K562 (cell line): ENCODE measurements at regions not wholly inside any gene's neighbourhood (a gene's known extent, or its start where the extent isn't known, plus 50 kb on each side); places are given as distances from the start of the nearest gene placed in this dataset.

Experiments used
- ATAC-seq: fragments of 200-7000 bp; cut with Tn5 transposase; 3 replicates; pipeline ENCODE4 v1.9.1; 2020; ENCODE audit warnings: moderate library complexity
- BruUV-seq: library from RNA; stranded (reverse); fragments of 400-500 nt; replicated peaks from 2 replicates; lab custom pipeline; 2021; lab: Mats Ljungman, UMichigan
- CTCF ChIA-PET: fragments of 300-600 bp; formaldehyde crosslinking; extraction: SDS; loops from one replicate; lab custom pipeline; 2021; ENCODE audit warnings: low intra/inter-chr PET ratio; lab: Yijun Ruan, JAX
- POLR2A ChIA-PET: fragments of 300-600, 350-650 bp; sonication (Branson Sonifier 250); formaldehyde crosslinking; extraction: SDS; loops from one replicate; lab custom pipeline; 2021; ENCODE audit warnings: antibody characterized with exemption, inconsistent platforms; lab: Yijun Ruan, JAX
- DNase-seq, 4 experiments: peaks; one replicate each; pipeline versions ENCODE4 v3.0.0 to v3.0.0-alpha.2; 2011 to 2018; ENCODE audit warnings: low spot score in 3 of 4, mixed read lengths in 3 of 4; ENCODE audit errors: extremely low read depth in 1 of 4
- FAIRE-seq: peaks from 2 replicates; lab custom pipeline; 2011; peaks lifted over from hg19 to GRCh38; lab: Jason Lieb, UNC
- H2AFZ ChIP-seq: 2 replicates; pipeline ENCODE4 v1.6.0; 2011; ENCODE audit warnings: low read depth, low read length, control low read depth, inconsistent platforms
- H3K27ac ChIP-seq: fragments of 200-600 bp; 3 replicates; pipeline ENCODE4 v1.8.0; 2011; ENCODE audit warnings: low read depth, mild to moderate bottlenecking, control low read depth, inconsistent platforms, low read length, moderate library complexity, mixed read lengths; ENCODE audit errors: extremely low read depth
- H3K27me3 ChIP-seq, 2 experiments: fragments of 300-600 bp in 1 of 2; 2 replicates in 1 of 2; 3 replicates in 1 of 2; pipeline versions ENCODE4 v1.6.0 to v1.8.0; 2011; ENCODE audit warnings: inconsistent platforms in 2 of 2, low read length in 2 of 2, mild to moderate bottlenecking in 1 of 2, mixed read lengths in 1 of 2, moderate library complexity in 1 of 2; ENCODE audit not compliant: control insufficient read depth in 2 of 2, insufficient read depth in 2 of 2
- H3K36me3 ChIP-seq: fragments of 300-600 bp; 3 replicates; pipeline ENCODE4 v1.8.0; 2011; ENCODE audit warnings: mild to moderate bottlenecking, low read length, inconsistent platforms; ENCODE audit not compliant: control insufficient read depth, insufficient read depth
- H3K4me1 ChIP-seq, 2 experiments: fragments of 200-600 bp in 1 of 2; replicated peaks in 1 of 2; 2 replicates in 1 of 2; 3 replicates in 1 of 2; pipeline versions ENCODE4 v1.5.1 to v1.8.0; 2011; ENCODE audit warnings: inconsistent platforms in 2 of 2, low read length in 2 of 2, mild to moderate bottlenecking in 1 of 2, mixed read lengths in 1 of 2, moderate library complexity in 1 of 2; ENCODE audit not compliant: control insufficient read depth in 2 of 2, insufficient read depth in 2 of 2
- H3K4me2 ChIP-seq: 2 replicates; pipeline ENCODE4 v1.6.1; 2011; ENCODE audit warnings: low read length, control low read depth, inconsistent platforms, mixed read lengths; ENCODE audit not compliant: insufficient read depth
- H3K4me3 ChIP-seq: fragments of 200-600 bp; sonication (generic), shearing (Covaris generic); 2 replicates; pipeline ENCODE4 v1.5.1; 2016; ENCODE audit warnings: control low read depth, inconsistent platforms
- H3K79me2 ChIP-seq: fragments of 200-600 bp; 3 replicates; pipeline ENCODE4 v1.8.0; 2011; ENCODE audit warnings: low read length, inconsistent platforms; ENCODE audit not compliant: control insufficient read depth, insufficient read depth
- H3K9ac ChIP-seq, 2 experiments: 2 replicates each; pipeline versions ENCODE4 v1.6.0 to v1.6.1; 2011; ENCODE audit warnings: low read depth in 2 of 2, low read length in 2 of 2, control low read depth in 1 of 2, inconsistent platforms in 1 of 2, mild to moderate bottlenecking in 1 of 2, mixed read lengths in 1 of 2; ENCODE audit not compliant: insufficient read depth in 1 of 2
- H3K9me1 ChIP-seq: one replicate; pipeline ENCODE4 v1.6.0; 2011; ENCODE audit warnings: inconsistent platforms, mild to moderate bottlenecking, low read length, moderate library complexity; ENCODE audit not compliant: control insufficient read depth, insufficient read depth
- H3K9me3 ChIP-seq: replicated peaks from 2 replicates; pipeline ENCODE4 v1.5.1; 2011; ENCODE audit warnings: low read depth, low read length, inconsistent platforms; ENCODE audit not compliant: control insufficient read depth, insufficient read depth
- H4K20me1 ChIP-seq: replicated peaks from 2 replicates; pipeline ENCODE4 v1.6.1; 2011; ENCODE audit warnings: low read length, inconsistent platforms, mixed read lengths; ENCODE audit not compliant: control insufficient read depth, insufficient read depth
- CREB3 ChIP-seq: fragments of 450-650 bp; conservative IDR thresholded peaks from 2 replicates; pipeline ENCODE4 v1.6.1; 2016; ENCODE audit warnings: missing genetic modification characterization, low read depth, mild to moderate bottlenecking, missing compliant biosample characterization, moderate library complexity
- FOXP4 ChIP-seq: sonication (generic); formaldehyde crosslinking; IDR thresholded peaks from 2 replicates; pipeline ENCODE4 v1.8.0; 2022; ENCODE audit warnings: mild to moderate bottlenecking, missing genetic modification reagents, borderline replicate concordance
- PBX2 ChIP-seq, 2 experiments: IDR thresholded peaks in 1 of 2; conservative IDR thresholded peaks in 1 of 2; 2 replicates each; pipeline ENCODE4 v1.6.1; 2016; ENCODE audit warnings: low read depth in 2 of 2, mild to moderate bottlenecking in 1 of 2, missing compliant biosample characterization in 1 of 2, missing genetic modification characterization in 1 of 2, moderate library complexity in 1 of 2
- RBM34 ChIP-seq: fragments of 200-400 bp; formaldehyde crosslinking; IDR thresholded peaks from 2 replicates; pipeline ENCODE4 v1.6.1; 2018; ENCODE audit warnings: low read length, borderline replicate concordance; ENCODE audit not compliant: insufficient read depth
- ZBTB1 ChIP-seq: sonication (generic); formaldehyde crosslinking; IDR thresholded peaks from 2 replicates; pipeline ENCODE4 v1.8.1; 2023; ENCODE audit warnings: missing genetic modification reagents, low read depth, mild to moderate bottlenecking, borderline replicate concordance
- ZHX1 ChIP-seq: fragments of 150-350 bp; conservative IDR thresholded peaks from 2 replicates; pipeline ENCODE4 v1.6.1; 2014; ENCODE audit warnings: low read length
- ZNF445 ChIP-seq: fragments of 250-450 bp; sonication (Bioruptor Pico); IDR thresholded peaks from 2 replicates; pipeline ENCODE4 v1.4.0; 2020; ENCODE audit warnings: low read depth, mild to moderate bottlenecking, moderate library complexity
- WGBS: fragments of 100-300 bp; shearing (Covaris generic); methylation state at CpG from one replicate; pipeline ENCODE4 v1.1.6; 2016; ENCODE audit warnings: low coverage, mixed read lengths; ENCODE audit not compliant: insufficient coverage; ENCODE audit errors: missing lambda C conversion rate; 5-methylcytosine and 5-hydroxymethylcytosine counted together
- in situ Hi-C: fragments of 300-500 bp; cut with MboI; formaldehyde crosslinking; loops from 4 replicates; pipeline ENCODE4 v1.15.0; 2018; ENCODE audit warnings: inconsistent platforms, mixed read lengths
- intact Hi-C: fragments of 100-400 bp; cut with micrococcal nuclease; formaldehyde crosslinking; loops from 2 replicates; pipeline ENCODE4 v1.14.2; 2022

- Histone ChIP-seq H2AFZ (no peak overlapping the region), H3K9me3 (peaks cover 6% of the 10 kb centered on the region), H4K20me1 (no peaks in the 10 kb centered on the region), H3K4me3 (no peak overlapping the region), H3K9ac (no peak overlapping the region), H3K4me1 (no peaks in the 10 kb centered on the region), H3K9me1 (no peaks in the 10 kb centered on the region), H3K36me3 (no peaks in the 10 kb centered on the region), H3K79me2 (no peaks in the 10 kb centered on the region), H3K27me3 (no peaks in the 10 kb centered on the region), H3K27ac (no peak overlapping the region), H3K4me2 (no peak overlapping the region)
- ChIA-PET POLR2A (no interaction called here), CTCF (no interaction called here)
- in situ Hi-C loops: no loop called here
- no TSS peak for BruUV-seq
- FAIRE-seq: no peak
- DNase-seq: no peak
- no peak for ATAC-seq
- 0% methylated on average over 4 of the region's 4 CpGs for WGBS
- intact Hi-C loops: no loop called here
- TF ChIP-seq CREB3 (tag) (no peak), ZBTB1 (CRISPR knock-in tag) (no peak), FOXP4 (no peak), ZHX1 (no peak), ZNF445 (CRISPR knock-in tag) (no peak), PBX2 (CRISPR knock-in tag; IDR thresholded peaks at IDR 0.05; ENCODE audit: low read depth) (no peak), PBX2 (tag; conservative IDR thresholded peaks at IDR 0.05; ENCODE audit: low read depth) (no peak), RBM34 (no peak)
Observed at GRCh38 chr1:29839726-29840125, 603.4 kb downstream of the PTPRU start.
